ENCODE measurements at regions not wholly inside any gene's neighbourhood (a gene's known extent, or its start where the extent isn't known, plus 50 kb on each side); places are given as distances from the start of the nearest gene placed in this dataset.

DNA sequence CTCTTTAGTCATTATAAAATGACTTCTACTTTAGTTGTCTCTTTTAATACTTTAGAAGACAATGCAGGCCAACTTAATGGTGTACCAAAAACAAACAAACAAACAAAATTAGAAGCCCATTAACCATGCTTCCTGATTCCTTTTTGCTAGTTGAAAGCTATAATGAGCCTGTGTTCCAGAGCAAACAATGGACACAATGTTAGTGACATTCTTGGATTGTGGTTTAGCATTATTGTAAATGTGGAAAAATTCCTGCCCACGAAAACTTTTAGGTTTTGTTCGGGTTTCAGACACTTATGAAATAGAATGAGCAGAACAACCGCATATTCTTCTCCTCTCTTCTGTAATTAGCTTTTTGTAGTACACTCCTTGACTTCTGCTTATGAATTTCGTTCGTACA lies 1682.7 kb upstream of the PCDH7 start:
- TF ChIP-seq POLR2A (IDR thresholded peaks at IDR 0.05) = no peak
- TF ChIP-seq, protein P1, sequence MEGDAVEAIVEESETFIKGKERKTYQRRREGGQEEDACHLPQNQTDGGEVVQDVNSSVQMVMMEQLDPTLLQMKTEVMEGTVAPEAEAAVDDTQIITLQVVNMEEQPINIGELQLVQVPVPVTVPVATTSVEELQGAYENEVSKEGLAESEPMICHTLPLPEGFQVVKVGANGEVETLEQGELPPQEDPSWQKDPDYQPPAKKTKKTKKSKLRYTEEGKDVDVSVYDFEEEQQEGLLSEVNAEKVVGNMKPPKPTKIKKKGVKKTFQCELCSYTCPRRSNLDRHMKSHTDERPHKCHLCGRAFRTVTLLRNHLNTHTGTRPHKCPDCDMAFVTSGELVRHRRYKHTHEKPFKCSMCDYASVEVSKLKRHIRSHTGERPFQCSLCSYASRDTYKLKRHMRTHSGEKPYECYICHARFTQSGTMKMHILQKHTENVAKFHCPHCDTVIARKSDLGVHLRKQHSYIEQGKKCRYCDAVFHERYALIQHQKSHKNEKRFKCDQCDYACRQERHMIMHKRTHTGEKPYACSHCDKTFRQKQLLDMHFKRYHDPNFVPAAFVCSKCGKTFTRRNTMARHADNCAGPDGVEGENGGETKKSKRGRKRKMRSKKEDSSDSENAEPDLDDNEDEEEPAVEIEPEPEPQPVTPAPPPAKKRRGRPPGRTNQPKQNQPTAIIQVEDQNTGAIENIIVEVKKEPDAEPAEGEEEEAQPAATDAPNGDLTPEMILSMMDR (IDR thresholded peaks at IDR 0.05) = no peak

All from heart left ventricle (tissue), 13 donors.